AG08396 (cell line): ENCODE measurements at regions not wholly inside any gene's neighbourhood (a gene's known extent, or its start where the extent isn't known, plus 50 kb on each side); places are given as distances from the start of the nearest gene placed in this dataset.
A peak's percentile ranks its signal among the peaks of the same experiment; 100 is the strongest.

Experiments
- DNase-seq: peaks from one replicate; pipeline ENCODE4 v3.0.0; 2012; ENCODE audit warnings: low spot score, mixed read lengths

GRCh38 chr12:43097471-43097870, 454.5 kb downstream of the ADAMTS20 start:
- DNase-seq = no peak

GRCh38 chr12:43095669-43096280, 456.2 kb downstream of the ADAMTS20 start:
- DNase-seq = no peak

- no peak for DNase-seq
These were observed 457.0 kb downstream of the ADAMTS20 start for GRCh38 chr12:43094886-43095575.

DNA sequence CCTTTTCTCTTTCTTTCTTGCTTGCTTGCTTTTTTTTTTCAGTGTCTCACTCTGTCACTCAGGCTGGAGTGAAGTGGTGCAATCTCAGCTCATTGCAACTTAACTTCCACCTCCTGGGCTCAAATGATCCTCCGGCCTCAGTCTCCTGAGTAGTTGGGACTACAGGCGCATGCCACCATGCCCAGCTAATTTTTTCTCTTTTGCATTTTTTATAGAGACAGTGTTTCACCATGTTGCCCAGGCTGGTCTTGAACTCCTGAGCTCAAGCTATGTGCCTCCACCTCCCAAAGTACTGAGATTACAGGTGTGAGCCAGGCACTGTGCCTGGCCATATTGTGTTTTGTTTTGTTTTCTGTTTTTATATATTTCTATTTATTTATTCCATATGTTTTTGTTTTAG, 461.0 kb downstream of the ADAMTS20 start:
- DNase-seq = no peak

DNA sequence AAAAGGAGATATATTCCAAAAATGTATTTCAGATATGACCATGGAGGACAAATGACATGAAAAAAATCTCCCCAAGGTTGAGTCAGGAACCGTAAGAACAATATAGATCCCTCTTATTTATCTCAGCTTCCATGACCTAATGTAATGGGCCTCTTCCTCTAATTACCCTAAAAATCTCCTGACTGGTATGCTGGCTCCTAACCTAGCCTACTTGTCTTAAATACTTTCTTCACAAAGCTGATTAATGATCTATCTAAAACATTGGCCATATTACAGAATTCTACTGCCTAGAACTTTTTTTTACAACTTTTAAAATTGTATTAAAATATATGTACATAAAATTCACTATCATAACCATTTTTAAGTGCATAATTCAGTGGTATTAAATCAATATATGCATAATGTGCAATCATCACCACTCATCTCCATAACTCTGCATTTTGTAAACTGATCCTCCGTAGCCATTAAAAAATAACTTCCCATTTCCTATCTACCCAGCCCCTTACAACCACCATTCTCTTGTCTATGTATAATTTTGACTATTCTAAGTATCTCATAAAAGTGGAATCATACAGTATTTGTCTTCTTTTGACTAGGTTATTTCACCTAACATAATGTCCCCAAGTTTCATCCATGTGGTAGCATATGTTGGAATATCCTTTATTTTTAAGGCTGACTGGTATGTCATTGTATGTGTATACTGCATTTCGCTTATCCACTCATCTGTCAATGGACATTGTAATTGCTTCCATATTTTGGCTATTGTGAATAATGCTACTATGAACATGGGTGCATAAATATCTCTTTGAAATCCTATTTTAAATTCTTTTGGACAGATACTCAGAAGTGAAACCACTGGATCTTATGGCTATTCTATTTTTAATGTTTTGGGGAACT, 464.6 kb downstream of the ADAMTS20 start:
- DNase-seq = no peak

GRCh38 chr12:43079476-43079875, 472.5 kb downstream of the ADAMTS20 start:
- no peak for DNase-seq

DNA sequence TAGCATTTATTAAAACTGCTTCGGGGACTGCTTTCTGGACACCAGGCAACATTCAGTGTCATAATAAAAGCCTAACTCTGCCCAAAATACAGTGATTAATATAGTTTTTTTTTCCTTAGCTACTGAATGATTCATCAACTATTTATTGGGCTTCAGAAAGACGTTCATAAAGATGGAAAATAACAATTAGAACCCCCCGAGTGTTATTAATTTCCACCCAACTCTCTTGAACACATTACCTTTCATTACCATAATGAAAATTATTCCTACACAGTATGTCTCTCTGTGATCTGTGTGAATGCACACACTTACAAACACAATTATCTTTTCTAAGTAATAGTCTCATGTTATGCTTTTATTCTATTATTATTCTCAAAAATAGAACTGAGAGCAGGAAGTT, 473.0 kb downstream of the ADAMTS20 start:
- DNase-seq = no peak

DNA sequence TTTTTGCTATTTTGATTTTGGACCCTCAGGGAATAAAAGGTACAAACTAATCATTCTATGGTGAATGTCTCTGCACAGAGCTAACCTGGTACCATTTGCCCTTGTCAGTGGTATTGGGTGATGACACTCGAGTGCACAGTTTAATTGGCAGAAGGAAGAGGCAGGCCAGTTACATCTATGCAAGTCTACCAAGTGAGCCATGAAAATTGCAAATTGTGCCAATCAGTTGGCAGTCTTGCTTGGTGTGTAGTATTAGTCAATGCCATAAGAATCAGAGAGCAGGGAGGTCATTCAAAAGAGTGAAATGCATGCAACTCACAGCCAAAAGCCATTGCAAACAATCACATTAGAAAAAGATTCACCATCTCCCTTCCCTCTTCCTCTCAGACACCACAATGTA, 479.6 kb downstream of the ADAMTS20 start:
- DNase-seq = no peak

GRCh38 chr12:43069768-43070221, 480.2 kb upstream of the PRICKLE1 start:
- peak; percentile 4 for DNase-seq

DNA sequence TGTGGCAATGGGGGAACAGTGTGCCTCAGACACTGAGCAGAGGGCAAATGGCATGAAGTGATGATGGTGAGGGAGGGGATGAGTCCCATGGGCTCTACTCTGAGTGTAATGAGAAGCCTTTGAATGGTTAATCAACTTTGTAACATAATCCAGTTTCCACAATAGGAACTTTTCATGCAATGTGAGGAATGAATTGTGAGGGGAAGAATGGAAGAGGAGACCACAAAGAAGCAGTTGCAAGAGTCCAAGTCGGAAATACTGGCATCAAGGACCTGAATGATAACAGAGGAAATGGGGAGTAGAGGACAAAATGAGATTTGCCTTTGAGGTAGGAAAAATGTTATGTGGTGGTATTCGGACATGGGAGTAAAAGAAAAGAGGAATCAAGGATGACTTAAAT, 476.9 kb upstream of the PRICKLE1 start:
- no peak for DNase-seq

GRCh38 chr12:43063650-43064049, 474.1 kb upstream of the PRICKLE1 start:
- peak; percentile 2 for DNase-seq

- no peak for DNase-seq
These were observed 472.8 kb upstream of the PRICKLE1 start for GRCh38 chr12:43062201-43062895.

DNA sequence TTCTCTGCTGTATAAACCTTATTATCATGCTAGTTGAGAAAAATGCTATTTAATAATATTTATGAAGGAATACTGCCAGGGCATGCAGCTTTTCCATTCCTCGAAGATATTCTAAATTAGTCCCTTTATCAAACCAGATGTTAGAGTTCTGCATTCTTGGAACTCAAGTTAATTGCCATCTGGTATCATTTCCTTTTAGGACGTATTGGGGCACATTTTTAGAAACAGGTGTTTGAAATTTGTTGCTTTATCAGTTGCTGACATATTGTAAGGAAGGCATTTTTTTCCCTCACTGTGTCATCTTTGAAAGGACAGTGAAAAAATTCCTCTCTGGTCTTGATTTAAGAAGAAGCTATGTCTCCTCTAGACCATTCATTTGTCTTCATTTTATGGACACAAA, 471.2 kb upstream of the PRICKLE1 start:
- DNase-seq = no peak

- no peak for DNase-seq
These were observed 469.1 kb upstream of the PRICKLE1 start for GRCh38 chr12:43058616-43059015.

- no peak for DNase-seq
These were observed 468.0 kb upstream of the PRICKLE1 start for GRCh38 chr12:43057566-43057965.

- DNase-seq = no peak
These were observed 464.5 kb upstream of the PRICKLE1 start for GRCh38 chr12:43054085-43054484.

DNA sequence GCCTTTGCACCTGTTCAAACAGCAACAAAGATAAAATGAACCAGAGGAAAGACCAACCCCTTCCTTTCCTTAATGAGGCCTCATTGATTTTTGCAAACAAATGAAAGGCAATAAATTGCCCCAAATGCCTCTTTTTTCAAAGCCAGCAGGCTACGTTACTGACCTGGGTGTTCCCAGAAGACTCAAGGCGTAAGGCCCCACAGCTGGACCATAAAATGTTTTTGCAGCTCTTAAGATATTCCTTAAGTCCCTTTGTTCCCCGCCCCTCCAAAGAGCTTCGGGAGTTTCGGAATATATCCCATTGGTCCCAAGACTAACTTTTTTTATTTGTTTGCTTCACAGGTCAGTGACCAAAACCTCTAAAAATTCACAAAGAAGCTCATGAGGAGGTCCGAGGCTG, 462.9 kb upstream of the PRICKLE1 start:
- DNase-seq = no peak

GRCh38 chr12:43044241-43044640, 454.7 kb upstream of the PRICKLE1 start:
- no peak for DNase-seq

GRCh38 chr12:43038991-43039390, 449.4 kb upstream of the PRICKLE1 start:
- DNase-seq = no peak

DNA sequence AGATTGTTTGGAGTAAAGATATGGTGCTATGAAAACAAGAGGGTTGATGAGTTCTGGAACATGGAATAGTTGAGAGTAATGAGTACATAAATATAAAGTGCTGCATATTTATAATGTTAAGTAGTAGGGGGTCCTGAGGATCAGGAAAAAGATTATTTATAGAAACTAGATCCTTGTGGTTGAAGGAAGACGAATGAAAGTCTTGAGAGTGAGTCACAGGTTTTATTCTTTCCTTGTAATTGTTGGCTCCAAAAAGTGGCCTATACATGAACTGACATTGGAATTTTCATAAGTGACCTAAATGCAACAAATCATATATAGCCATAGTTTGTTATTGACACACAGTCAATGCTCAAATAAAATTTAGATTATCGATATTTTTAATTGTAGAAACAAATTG, 440.4 kb upstream of the PRICKLE1 start:
- DNase-seq = no peak

DNA sequence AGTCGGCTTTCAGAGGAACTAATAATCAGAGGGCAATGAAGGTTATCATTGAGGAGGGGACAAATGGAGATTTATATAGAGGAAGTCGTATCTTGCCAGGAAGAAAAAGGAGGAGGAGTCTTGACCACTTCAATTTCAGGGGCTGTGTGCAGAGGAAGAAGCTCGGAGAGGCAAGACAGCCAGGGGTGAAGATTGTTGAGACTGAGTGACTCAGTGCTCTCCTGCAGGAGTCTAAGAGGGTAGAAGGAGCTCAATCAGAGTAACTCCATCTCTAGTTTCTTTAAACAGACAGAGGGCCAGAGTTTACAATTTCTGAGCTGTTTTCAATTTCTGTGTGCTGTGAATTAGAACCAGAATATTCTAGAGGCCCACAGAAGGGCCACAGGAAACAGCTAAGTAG, 439.3 kb upstream of the PRICKLE1 start:
- no peak for DNase-seq

DNA sequence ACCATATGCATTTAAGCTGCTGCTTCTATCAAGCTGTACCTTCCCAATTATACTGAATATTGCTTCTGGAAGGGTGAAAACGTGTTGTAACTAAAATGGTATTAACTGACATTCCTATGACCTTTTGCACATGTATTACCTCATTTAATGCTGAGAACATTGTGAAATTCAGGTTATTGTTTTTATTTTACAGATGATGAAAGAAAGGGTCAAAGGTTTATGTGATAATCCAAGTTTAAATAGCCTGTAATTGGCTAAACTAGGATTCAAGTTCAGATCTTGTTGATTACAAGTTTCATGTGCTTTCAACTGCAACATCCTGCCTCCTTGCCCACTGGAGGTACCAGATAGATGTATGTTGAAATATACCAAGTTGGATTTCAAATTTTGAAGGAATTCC, 433.3 kb upstream of the PRICKLE1 start:
- no peak for DNase-seq
